Progenitor cell of endocrine pancreas (in vitro differentiated cells): ENCODE measurements at regions not wholly inside any gene's neighbourhood (a gene's known extent, or its start where the extent isn't known, plus 50 kb on each side); places are given as distances from the start of the nearest gene placed in this dataset.

Experiments
- DNase-seq: peaks from one replicate; pipeline ENCODE4 v3.0.0; 2021; ENCODE audit warnings: low spot score; ENCODE audit not compliant: unreplicated experiment
- H3K27ac Mint-ChIP-seq: 2 replicates; pipeline ENCODE4 v1.8.0; 2021; ENCODE audit warnings: mild to moderate bottlenecking, moderate library complexity, mixed read lengths
- H3K27me3 Mint-ChIP-seq: 2 replicates; pipeline ENCODE4 v1.8.0; 2021; ENCODE audit warnings: mixed read lengths
- H3K36me3 Mint-ChIP-seq: 2 replicates; pipeline ENCODE4 v1.8.0; 2022; ENCODE audit warnings: mixed read lengths; ENCODE audit not compliant: insufficient read depth
- H3K4me1 Mint-ChIP-seq: 2 replicates; pipeline ENCODE4 v1.8.0; 2021; ENCODE audit warnings: low read depth, mixed read lengths
- H3K4me3 Mint-ChIP-seq: 2 replicates; pipeline ENCODE4 v1.8.0; 2021; ENCODE audit warnings: low read depth, mild to moderate bottlenecking, moderate library complexity, mixed read lengths
- H3K9me3 Mint-ChIP-seq: 2 replicates; pipeline ENCODE4 v1.8.0; 2021; ENCODE audit warnings: low read depth, mixed read lengths
- TF ChIP-seq, protein P1 (sequence below): fragments of 200-600 bp; sonication (generic); IDR thresholded peaks from one replicate; pipeline ENCODE4 v1.5.0; 2021; ENCODE audit warnings: antibody characterized with exemption, mild to moderate bottlenecking; ENCODE audit not compliant: unreplicated experiment

DNA sequence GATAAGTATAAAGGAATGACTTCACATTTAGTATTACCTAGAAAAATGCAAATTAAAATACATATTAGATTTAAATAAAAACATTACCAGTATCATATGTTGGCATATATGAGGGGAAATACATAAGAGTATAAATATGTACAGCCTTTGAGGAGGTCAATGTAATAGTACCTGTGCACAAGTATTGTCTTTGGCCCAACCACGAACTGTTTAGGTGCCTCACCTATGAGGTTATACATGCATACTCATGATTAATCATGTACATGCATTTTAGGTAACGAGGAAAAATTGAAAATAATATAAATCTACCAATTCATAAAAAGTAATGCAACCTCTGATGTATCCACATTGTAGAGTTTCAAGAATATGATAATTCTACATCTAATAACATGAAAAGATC is 909.8 kb downstream of the METTL15 start:
- no peak for DNase-seq
- TF ChIP-seq, protein P1, sequence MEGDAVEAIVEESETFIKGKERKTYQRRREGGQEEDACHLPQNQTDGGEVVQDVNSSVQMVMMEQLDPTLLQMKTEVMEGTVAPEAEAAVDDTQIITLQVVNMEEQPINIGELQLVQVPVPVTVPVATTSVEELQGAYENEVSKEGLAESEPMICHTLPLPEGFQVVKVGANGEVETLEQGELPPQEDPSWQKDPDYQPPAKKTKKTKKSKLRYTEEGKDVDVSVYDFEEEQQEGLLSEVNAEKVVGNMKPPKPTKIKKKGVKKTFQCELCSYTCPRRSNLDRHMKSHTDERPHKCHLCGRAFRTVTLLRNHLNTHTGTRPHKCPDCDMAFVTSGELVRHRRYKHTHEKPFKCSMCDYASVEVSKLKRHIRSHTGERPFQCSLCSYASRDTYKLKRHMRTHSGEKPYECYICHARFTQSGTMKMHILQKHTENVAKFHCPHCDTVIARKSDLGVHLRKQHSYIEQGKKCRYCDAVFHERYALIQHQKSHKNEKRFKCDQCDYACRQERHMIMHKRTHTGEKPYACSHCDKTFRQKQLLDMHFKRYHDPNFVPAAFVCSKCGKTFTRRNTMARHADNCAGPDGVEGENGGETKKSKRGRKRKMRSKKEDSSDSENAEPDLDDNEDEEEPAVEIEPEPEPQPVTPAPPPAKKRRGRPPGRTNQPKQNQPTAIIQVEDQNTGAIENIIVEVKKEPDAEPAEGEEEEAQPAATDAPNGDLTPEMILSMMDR = no peak
- H3K36me3 Mint-ChIP-seq = no peaks in the 10 kb centered on the region
- no peak overlapping the region for H3K27ac Mint-ChIP-seq
- H3K4me3 Mint-ChIP-seq = no peak overlapping the region
- peaks cover 4% of the 10 kb centered on the region for H3K4me1 Mint-ChIP-seq
- H3K27me3 Mint-ChIP-seq = no peaks in the 10 kb centered on the region
- H3K9me3 Mint-ChIP-seq = no peaks in the 10 kb centered on the region

DNA sequence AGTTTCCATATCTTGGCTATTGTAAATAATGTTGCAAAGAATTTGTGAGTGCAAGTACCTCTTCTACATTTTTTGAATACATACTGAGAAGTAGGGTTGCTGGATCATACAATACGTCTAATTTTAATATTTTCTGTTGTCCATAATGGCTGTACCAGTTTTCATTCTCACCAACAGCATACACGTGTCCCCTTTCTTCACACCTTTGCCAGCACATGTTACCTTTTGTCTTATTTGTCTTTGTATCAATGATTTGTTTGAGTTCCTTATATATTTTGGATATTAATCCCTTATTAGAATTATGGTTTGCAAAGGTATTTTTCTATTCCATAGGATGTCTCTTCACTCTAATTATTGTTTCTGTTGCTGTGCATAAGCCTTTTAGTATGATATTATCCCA is 904.3 kb downstream of the METTL15 start:
- Mint-ChIP-seq H3K27ac (no peak overlapping the region), H3K9me3 (no peaks in the 10 kb centered on the region), H3K36me3 (no peaks in the 10 kb centered on the region), H3K4me3 (no peak overlapping the region), H3K27me3 (no peaks in the 10 kb centered on the region), H3K4me1 (no peaks in the 10 kb centered on the region)
- DNase-seq = no peak
- TF ChIP-seq, protein P1 = no peak

DNA sequence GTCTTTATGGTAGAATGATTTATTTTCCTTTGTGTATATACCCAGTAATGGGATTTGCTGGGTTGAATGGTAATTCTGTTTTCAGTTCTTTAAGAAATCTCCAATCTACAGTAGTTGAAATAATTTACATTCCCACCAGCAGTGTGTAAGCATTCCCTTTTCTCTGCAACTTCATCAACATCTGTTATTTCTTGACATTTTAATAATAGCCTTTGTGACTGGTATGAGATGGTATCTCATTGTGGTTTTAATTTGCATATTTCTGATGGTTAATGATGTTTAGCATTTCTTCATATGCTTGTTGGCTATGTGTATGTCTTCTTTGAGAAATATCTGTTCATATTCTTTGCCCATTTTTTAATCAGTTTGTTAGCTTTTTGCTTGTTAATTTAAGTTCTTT is 901.2 kb downstream of the METTL15 start:
- no peaks in the 10 kb centered on the region for H3K4me1 Mint-ChIP-seq
- no peak for DNase-seq
- peaks cover 3% of the 10 kb centered on the region for H3K9me3 Mint-ChIP-seq
- TF ChIP-seq, protein P1 = no peak
- no peaks in the 10 kb centered on the region for H3K27me3 Mint-ChIP-seq
- H3K4me3 Mint-ChIP-seq = no peak overlapping the region
- H3K27ac Mint-ChIP-seq = no peak overlapping the region
- no peaks in the 10 kb centered on the region for H3K36me3 Mint-ChIP-seq

DNA sequence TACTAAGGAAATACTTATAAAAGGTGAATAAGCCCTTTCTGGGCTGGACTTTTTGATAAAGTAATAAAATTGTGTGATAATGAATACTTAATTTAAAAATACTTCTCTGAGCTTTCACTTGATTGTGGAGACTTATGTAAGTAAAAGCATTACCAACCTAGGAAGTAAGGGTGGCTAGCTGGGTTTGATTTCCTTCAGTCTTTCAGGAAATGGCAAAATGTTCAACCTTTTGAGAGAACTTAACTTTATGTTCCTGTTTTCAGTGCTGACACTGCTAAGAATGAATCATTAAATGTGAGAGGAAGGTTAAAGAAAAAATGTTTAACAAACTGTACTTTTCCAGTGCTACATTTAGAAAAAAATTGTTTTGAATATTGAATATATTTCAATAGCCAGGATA is 900.3 kb downstream of the METTL15 start:
- DNase-seq = no peak
- no peak overlapping the region for H3K27ac Mint-ChIP-seq
- TF ChIP-seq, protein P1 = no peak
- H3K27me3 Mint-ChIP-seq = no peaks in the 10 kb centered on the region
- H3K4me3 Mint-ChIP-seq = no peak overlapping the region
- peaks cover 3% of the 10 kb centered on the region for H3K9me3 Mint-ChIP-seq
- no peaks in the 10 kb centered on the region for H3K4me1 Mint-ChIP-seq
- H3K36me3 Mint-ChIP-seq = no peaks in the 10 kb centered on the region

DNA sequence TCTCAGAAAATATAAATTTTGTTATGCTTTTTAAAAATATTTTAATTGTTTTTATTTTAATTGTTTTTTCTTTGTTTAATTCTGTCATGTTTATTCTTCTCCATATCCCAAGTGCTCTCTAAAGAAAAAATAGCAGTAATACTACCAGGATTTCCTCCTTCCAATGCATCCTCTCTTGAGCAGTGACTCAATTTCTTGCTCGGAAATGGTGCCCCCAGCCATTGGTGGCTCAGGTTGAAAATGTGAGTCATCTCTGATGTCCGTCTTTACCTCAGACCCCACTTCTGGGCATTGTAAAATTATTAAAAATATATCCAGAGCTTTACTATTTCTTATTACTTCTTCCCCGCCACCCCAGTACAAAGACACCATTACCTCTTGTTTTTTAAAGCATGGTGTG is 898.5 kb downstream of the METTL15 start:
- H3K27me3 Mint-ChIP-seq = no peaks in the 10 kb centered on the region
- no peak overlapping the region for H3K4me3 Mint-ChIP-seq
- TF ChIP-seq, protein P1 = no peak
- H3K36me3 Mint-ChIP-seq = no peaks in the 10 kb centered on the region
- no peak for DNase-seq
- no peaks in the 10 kb centered on the region for H3K4me1 Mint-ChIP-seq
- H3K27ac Mint-ChIP-seq = no peak overlapping the region
- peaks cover 3% of the 10 kb centered on the region for H3K9me3 Mint-ChIP-seq
